IMR-90 (cell line): ENCODE measurements at regions not wholly inside any gene's neighbourhood (a gene's known extent, or its start where the extent isn't known, plus 50 kb on each side); places are given as distances from the start of the nearest gene placed in this dataset.

ENCODE experiments used
- ATAC-seq: fragments of 200-7000 bp; cut with Tn5 transposase; 2 replicates; pipeline ENCODE4 v1.9.1; 2020; ENCODE audit warnings: low read depth, mild to moderate bottlenecking, moderate library complexity
- BruUV-seq: library from RNA; stranded (reverse); fragments of 400-500 nt; replicated peaks from 2 replicates; lab custom pipeline; 2021; lab: Mats Ljungman, UMichigan
- CTCF ChIA-PET: fragments of 300-600 bp; formaldehyde crosslinking; extraction: SDS; loops from one replicate; lab custom pipeline; 2021; ENCODE audit warnings: antibody characterized with exemption; lab: Yijun Ruan, JAX
- POLR2A ChIA-PET: fragments of 300-600 bp; sonication (Branson Sonifier 250); formaldehyde crosslinking; loops from one replicate; lab custom pipeline; 2022; ENCODE audit warnings: antibody characterized with exemption; ENCODE audit not compliant: unreplicated experiment; lab: Charles Lee
- DNase-seq: peaks from one replicate; pipeline ENCODE4 v3.0.0; 2013
- H2AFZ ChIP-seq: replicated peaks from 2 replicates; pipeline ENCODE3; 2013; ENCODE audit warnings: low read length, mild to moderate bottlenecking; ENCODE audit not compliant: poor library complexity
- H2AK5ac ChIP-seq: 2 replicates; pipeline ENCODE4 v1.6.1; 2013; ENCODE audit warnings: low read depth, low read length, inconsistent platforms
- H2AK9ac ChIP-seq: replicated peaks from 2 replicates; pipeline ENCODE3; 2013; ENCODE audit warnings: mild to moderate bottlenecking, low read depth, low read length, moderate library complexity; ENCODE audit not compliant: poor library complexity
- H2BK120ac ChIP-seq: 2 replicates; pipeline ENCODE4 v1.6.1; 2013; ENCODE audit warnings: low read depth, low read length, inconsistent platforms
- H2BK15ac ChIP-seq: 3 replicates; pipeline ENCODE4 v1.6.1; 2013; ENCODE audit warnings: low read depth, low read length, inconsistent platforms
- H2BK20ac ChIP-seq: 2 replicates; pipeline ENCODE4 v1.6.1; 2013; ENCODE audit warnings: low read depth, mild to moderate bottlenecking, inconsistent platforms, low read length, moderate library complexity
- H2BK5ac ChIP-seq: 2 replicates; pipeline ENCODE4 v1.6.1; 2013; ENCODE audit warnings: mild to moderate bottlenecking, low read depth, low read length, inconsistent platforms; ENCODE audit not compliant: poor library complexity, severe bottlenecking
- H3K14ac ChIP-seq: replicated peaks from 2 replicates; pipeline ENCODE4 v1.6.1; 2013; ENCODE audit warnings: low read depth, low read length, inconsistent platforms
- H3K18ac ChIP-seq: 2 replicates; pipeline ENCODE4 v1.6.1; 2013; ENCODE audit warnings: low read depth, low read length, control low read depth
- H3K23ac ChIP-seq: 2 replicates; pipeline ENCODE4 v1.6.1; 2013; ENCODE audit warnings: low read depth, low read length, inconsistent platforms
- H3K27ac ChIP-seq: 2 replicates; pipeline ENCODE4 v1.5.1; 2013; ENCODE audit warnings: mild to moderate bottlenecking, control low read depth, low read length; ENCODE audit not compliant: insufficient read depth
- H3K27me3 ChIP-seq: 2 replicates; pipeline ENCODE4 v1.6.1; 2013; ENCODE audit warnings: low read length; ENCODE audit not compliant: control insufficient read depth, insufficient read depth
- H3K36me3 ChIP-seq: 2 replicates; pipeline ENCODE4 v1.6.1; 2013; ENCODE audit warnings: low read length, mixed read lengths; ENCODE audit not compliant: control insufficient read depth, insufficient read depth
- H3K4ac ChIP-seq: 2 replicates; pipeline ENCODE4 v1.6.1; 2013; ENCODE audit warnings: low read depth, low read length, inconsistent platforms
- H3K4me1 ChIP-seq: 2 replicates; pipeline ENCODE4 v1.6.1; 2013; ENCODE audit warnings: low read length, mixed read lengths; ENCODE audit not compliant: control insufficient read depth, insufficient read depth
- H3K4me2 ChIP-seq: 2 replicates; pipeline ENCODE4 v1.6.1; 2013; ENCODE audit warnings: low read depth, mild to moderate bottlenecking, control low read depth, low read length, moderate library complexity
- H3K4me3 ChIP-seq: 2 replicates; pipeline ENCODE4 v1.5.1; 2013; ENCODE audit warnings: low read depth, mild to moderate bottlenecking, control low read depth, low read length, moderate library complexity; ENCODE audit not compliant: insufficient read depth
- H3K56ac ChIP-seq: 2 replicates; pipeline ENCODE4 v1.6.1; 2013; ENCODE audit warnings: low read length, inconsistent platforms; ENCODE audit not compliant: insufficient read depth; ENCODE audit errors: extremely low read depth
- H3K79me1 ChIP-seq, 2 experiments: 2 replicates each; pipeline ENCODE4 v1.6.1; 2013; ENCODE audit warnings: low read length in 2 of 2, inconsistent platforms in 1 of 2, low read depth in 1 of 2
- H3K9ac ChIP-seq: 2 replicates; pipeline ENCODE4 v1.6.1; 2013; ENCODE audit warnings: low read depth, low read length, control low read depth
- H3K9me1 ChIP-seq: 2 replicates; pipeline ENCODE4 v1.6.1; 2013; ENCODE audit warnings: low read length, inconsistent platforms; ENCODE audit not compliant: insufficient read depth
- H3K9me3 ChIP-seq: 2 replicates; pipeline ENCODE4 v1.6.1; 2013; ENCODE audit warnings: low read length; ENCODE audit not compliant: control insufficient read depth, insufficient read depth
- H4K20me1 ChIP-seq: 2 replicates; pipeline ENCODE4 v1.6.1; 2013; ENCODE audit warnings: low read length, inconsistent platforms; ENCODE audit not compliant: insufficient read depth
- H4K5ac ChIP-seq: 2 replicates; pipeline ENCODE4 v1.6.1; 2013; ENCODE audit warnings: mild to moderate bottlenecking, low read depth, low read length, control low read depth
- H4K8ac ChIP-seq, 2 experiments: 2 replicates each; pipeline ENCODE4 v1.6.1; 2013; ENCODE audit warnings: low read depth in 2 of 2, low read length in 2 of 2, control low read depth in 1 of 2, inconsistent platforms in 1 of 2
- H4K91ac ChIP-seq: 2 replicates; pipeline ENCODE4 v1.6.1; 2013; ENCODE audit warnings: low read depth, low read length, inconsistent platforms; ENCODE audit not compliant: insufficient read depth
- BHLHE40 ChIP-seq: fragments of 150-350 bp; IDR thresholded peaks from 2 replicates; pipeline ENCODE4 v1.6.1; 2016; ENCODE audit warnings: mild to moderate bottlenecking, low read depth, low read length
- CEBPB ChIP-seq: IDR thresholded peaks from 2 replicates; pipeline ENCODE4 v1.6.1; 2012; ENCODE audit warnings: low read depth, low read length, improper control_type of control experiment
- CHD1 ChIP-seq: IDR thresholded peaks from 2 replicates; pipeline ENCODE4 v1.6.1; 2012; ENCODE audit warnings: low read depth, low read length, improper control_type of control experiment
- FOS ChIP-seq: fragments of 150-350 bp; IDR thresholded peaks from 2 replicates; pipeline ENCODE4 v1.6.1; 2016; ENCODE audit warnings: low read depth, low read length
- MAFK ChIP-seq: IDR thresholded peaks from 2 replicates; pipeline ENCODE4 v1.6.1; 2012; ENCODE audit warnings: low read depth, low read length, improper control_type of control experiment
- MAZ ChIP-seq: IDR thresholded peaks from 2 replicates; pipeline ENCODE4 v1.6.1; 2012; ENCODE audit warnings: low read depth, mild to moderate bottlenecking, low read length, improper control_type of control experiment, moderate library complexity, borderline replicate concordance
- NFE2L2 ChIP-seq: fragments of 150-350 bp; IDR thresholded peaks from 2 replicates; pipeline ENCODE4 v1.6.1; 2016; ENCODE audit warnings: low read depth, mild to moderate bottlenecking, low read length
- POLR2A ChIP-seq: IDR thresholded peaks from 2 replicates; pipeline ENCODE4 v1.6.1; 2012; ENCODE audit warnings: mild to moderate bottlenecking, low read depth, low read length
- RAD21 ChIP-seq: IDR thresholded peaks from 2 replicates; pipeline ENCODE4 v1.6.1; 2012; ENCODE audit warnings: low read length, improper control_type of control experiment
- RCOR1 ChIP-seq: IDR thresholded peaks from 2 replicates; pipeline ENCODE4 v1.6.1; 2012; ENCODE audit warnings: mild to moderate bottlenecking, low read length, improper control_type of control experiment; ENCODE audit not compliant: insufficient replicate concordance
- RFX5 ChIP-seq: IDR thresholded peaks from 2 replicates; pipeline ENCODE4 v1.8.0; 2012; ENCODE audit warnings: low read depth, mild to moderate bottlenecking, low read length, moderate library complexity
- SMC3 ChIP-seq: fragments of 150-350 bp; IDR thresholded peaks from 2 replicates; pipeline ENCODE4 v1.6.1; 2016; ENCODE audit warnings: low read depth, mild to moderate bottlenecking, antibody characterized with exemption, low read length, moderate library complexity
- WGBS, 2 experiments: methylation state at CpG; one replicate each; pipeline versions ENCODE4 v1.1.5 to v1.1.7; 2013; ENCODE audit warnings: missing lambda C conversion rate in 2 of 2; ENCODE audit not compliant: insufficient read length in 1 of 2; ENCODE audit errors: extremely low coverage in 2 of 2; 5-methylcytosine and 5-hydroxymethylcytosine counted together
- dilution Hi-C: fragments of 300-500 bp; cut with HindIII; formaldehyde crosslinking; loops from one replicate; pipeline ENCODE4 v1.14.3; 2018; ENCODE audit warnings: low sequenced_read_pairs; ENCODE audit not compliant: unreplicated experiment
- in situ Hi-C: fragments of 300-500 bp; cut with MboI; formaldehyde crosslinking; loops from 3 replicates; pipeline ENCODE4 v1.14.3; 2019; ENCODE audit warnings: low sequenced_read_pairs, inconsistent platforms, mixed read lengths
- intact Hi-C: fragments of 100-400 bp; cut with micrococcal nuclease; formaldehyde crosslinking; loops from 2 replicates; pipeline ENCODE4 v1.10.0; 2022
- TF ChIP-seq, protein P1 (sequence below): conservative IDR thresholded peaks from 2 replicates; pipeline ENCODE4 v1.5.1; 2012; ENCODE audit warnings: mild to moderate bottlenecking, low read depth, low read length, improper control_type of control experiment
- TF ChIP-seq, protein P2 (sequence below): fragments of 150-350 bp; IDR thresholded peaks from 2 replicates; pipeline ENCODE4 v1.6.1; 2016; ENCODE audit warnings: low read depth, mild to moderate bottlenecking, low read length, moderate library complexity, borderline replicate concordance
- TF ChIP-seq, protein P3 (sequence below): fragments of 150-350 bp; IDR thresholded peaks from 2 replicates; pipeline ENCODE4 v1.6.1; 2017; ENCODE audit warnings: mild to moderate bottlenecking, antibody characterized with exemption, low read length, low read depth

DNA sequence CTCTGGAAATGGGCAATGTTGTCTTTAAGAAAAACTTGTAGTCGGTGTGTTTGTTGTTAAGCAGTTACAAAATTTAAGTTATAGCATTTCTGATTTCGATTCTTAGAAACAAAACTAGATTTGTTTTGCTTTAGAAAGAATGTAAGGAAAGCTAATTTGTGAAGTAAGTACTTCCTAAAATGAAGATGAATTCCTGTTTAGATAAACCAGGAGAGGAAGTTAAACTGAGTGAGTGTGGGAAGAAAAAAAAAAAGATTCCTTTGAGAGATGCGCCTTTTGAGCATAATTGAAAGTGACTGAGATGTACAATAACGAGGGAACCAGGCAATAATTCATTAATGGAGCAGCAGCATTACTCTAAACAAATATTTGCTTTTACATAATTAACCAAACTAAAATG, 52.4 kb upstream of the ALOX12 start:
- Histone ChIP-seq H3K18ac (no peak overlapping the region), H3K9me1 (no peaks in the 10 kb centered on the region), H3K79me1 (no peaks in the 10 kb centered on the region), H3K14ac (no peak overlapping the region), H3K27me3 (no peaks in the 10 kb centered on the region), H2BK120ac (no peak overlapping the region), H3K56ac (no peak overlapping the region), H2BK15ac (no peak overlapping the region), H4K91ac (no peak overlapping the region), H3K4ac (no peak overlapping the region), H2AFZ (no peak overlapping the region), H3K9me3 (no peaks in the 10 kb centered on the region), H4K8ac (no peak overlapping the region), H3K9ac (no peak overlapping the region), H2AK5ac (no peak overlapping the region), H2AK9ac (no peak overlapping the region), H3K4me1 (no peaks in the 10 kb centered on the region), H3K36me3 (no peaks in the 10 kb centered on the region), H2BK5ac (no peak overlapping the region), H3K4me3 (no peak overlapping the region), H3K23ac (no peak overlapping the region), H2BK20ac (no peak overlapping the region), H4K5ac (no peak overlapping the region), H3K4me2 (no peak overlapping the region), H4K20me1 (no peaks in the 10 kb centered on the region), H3K27ac (no peak overlapping the region)
- BruUV-seq: no TSS peak
- CTCF ChIA-PET: no interaction called here
- in situ Hi-C loops: no loop called here
- POLR2A ChIA-PET: no interaction called here
- TF ChIP-seq RFX5 (no peak), POLR2A (no peak), CEBPB (no peak), NFE2L2 (no peak), RAD21 (no peak), FOS (no peak), MAFK (no peak), BHLHE40 (no peak), MAZ (no peak), RCOR1 (no peak), SMC3 (no peak), CHD1 (no peak)
- TF ChIP-seq, protein P1, sequence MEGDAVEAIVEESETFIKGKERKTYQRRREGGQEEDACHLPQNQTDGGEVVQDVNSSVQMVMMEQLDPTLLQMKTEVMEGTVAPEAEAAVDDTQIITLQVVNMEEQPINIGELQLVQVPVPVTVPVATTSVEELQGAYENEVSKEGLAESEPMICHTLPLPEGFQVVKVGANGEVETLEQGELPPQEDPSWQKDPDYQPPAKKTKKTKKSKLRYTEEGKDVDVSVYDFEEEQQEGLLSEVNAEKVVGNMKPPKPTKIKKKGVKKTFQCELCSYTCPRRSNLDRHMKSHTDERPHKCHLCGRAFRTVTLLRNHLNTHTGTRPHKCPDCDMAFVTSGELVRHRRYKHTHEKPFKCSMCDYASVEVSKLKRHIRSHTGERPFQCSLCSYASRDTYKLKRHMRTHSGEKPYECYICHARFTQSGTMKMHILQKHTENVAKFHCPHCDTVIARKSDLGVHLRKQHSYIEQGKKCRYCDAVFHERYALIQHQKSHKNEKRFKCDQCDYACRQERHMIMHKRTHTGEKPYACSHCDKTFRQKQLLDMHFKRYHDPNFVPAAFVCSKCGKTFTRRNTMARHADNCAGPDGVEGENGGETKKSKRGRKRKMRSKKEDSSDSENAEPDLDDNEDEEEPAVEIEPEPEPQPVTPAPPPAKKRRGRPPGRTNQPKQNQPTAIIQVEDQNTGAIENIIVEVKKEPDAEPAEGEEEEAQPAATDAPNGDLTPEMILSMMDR: no peak
- TF ChIP-seq, protein P2, sequence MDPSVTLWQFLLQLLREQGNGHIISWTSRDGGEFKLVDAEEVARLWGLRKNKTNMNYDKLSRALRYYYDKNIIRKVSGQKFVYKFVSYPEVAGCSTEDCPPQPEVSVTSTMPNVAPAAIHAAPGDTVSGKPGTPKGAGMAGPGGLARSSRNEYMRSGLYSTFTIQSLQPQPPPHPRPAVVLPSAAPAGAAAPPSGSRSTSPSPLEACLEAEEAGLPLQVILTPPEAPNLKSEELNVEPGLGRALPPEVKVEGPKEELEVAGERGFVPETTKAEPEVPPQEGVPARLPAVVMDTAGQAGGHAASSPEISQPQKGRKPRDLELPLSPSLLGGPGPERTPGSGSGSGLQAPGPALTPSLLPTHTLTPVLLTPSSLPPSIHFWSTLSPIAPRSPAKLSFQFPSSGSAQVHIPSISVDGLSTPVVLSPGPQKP: no peak
- TF ChIP-seq, protein P3, sequence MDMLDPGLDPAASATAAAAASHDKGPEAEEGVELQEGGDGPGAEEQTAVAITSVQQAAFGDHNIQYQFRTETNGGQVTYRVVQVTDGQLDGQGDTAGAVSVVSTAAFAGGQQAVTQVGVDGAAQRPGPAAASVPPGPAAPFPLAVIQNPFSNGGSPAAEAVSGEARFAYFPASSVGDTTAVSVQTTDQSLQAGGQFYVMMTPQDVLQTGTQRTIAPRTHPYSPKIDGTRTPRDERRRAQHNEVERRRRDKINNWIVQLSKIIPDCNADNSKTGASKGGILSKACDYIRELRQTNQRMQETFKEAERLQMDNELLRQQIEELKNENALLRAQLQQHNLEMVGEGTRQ: no peak
- intact Hi-C loops: no loop called here
- DNase-seq (no peak), ATAC-seq (no peak)
- dilution Hi-C loops: no loop called here
- WGBS, 2 experiments: no CpG with 5 or more reads among the region's 4 CpGs
